GM18508 (cell line): ENCODE measurements at regions not wholly inside any gene's neighbourhood (a gene's known extent, or its start where the extent isn't known, plus 50 kb on each side); places are given as distances from the start of the nearest gene placed in this dataset.
A peak's percentile ranks its signal among the peaks of the same experiment; 100 is the strongest.
"Not testable (repeated sequence)": the region's sequence is repeated elsewhere in the genome, so short reads cannot be mapped to it uniquely, and the experiment has no call there.

Experiments
- ATAC-seq: cut with Tn5 transposase; IDR thresholded peaks from one replicate; pipeline ENCODE4 v1.9.1; 2021; ENCODE audit warnings: moderate number of reproducible peaks; ENCODE audit not compliant: insufficient read depth, unreplicated experiment

DNA sequence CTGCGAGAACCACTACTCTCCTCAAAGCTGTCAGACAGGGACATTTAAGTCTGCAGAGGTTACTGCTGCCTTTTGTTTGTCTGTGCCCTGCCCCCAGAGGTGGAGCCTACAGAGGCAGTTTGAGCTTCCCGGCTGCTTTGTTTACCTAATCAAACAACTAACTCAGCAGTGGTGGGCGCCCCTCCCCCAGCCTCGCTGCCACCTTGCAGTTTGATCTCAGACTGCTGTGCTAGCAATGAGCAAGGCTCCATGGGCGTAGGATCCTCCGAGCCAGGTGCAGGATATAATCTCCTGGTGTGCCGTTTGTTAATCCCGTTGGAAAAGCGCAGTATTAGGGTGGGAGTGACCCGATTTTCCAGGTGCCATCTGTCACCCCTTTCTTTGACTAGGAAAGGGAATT lies 147.7 kb upstream of the MRPS22 start:
- ATAC-seq, result not testable (repeated sequence)

DNA sequence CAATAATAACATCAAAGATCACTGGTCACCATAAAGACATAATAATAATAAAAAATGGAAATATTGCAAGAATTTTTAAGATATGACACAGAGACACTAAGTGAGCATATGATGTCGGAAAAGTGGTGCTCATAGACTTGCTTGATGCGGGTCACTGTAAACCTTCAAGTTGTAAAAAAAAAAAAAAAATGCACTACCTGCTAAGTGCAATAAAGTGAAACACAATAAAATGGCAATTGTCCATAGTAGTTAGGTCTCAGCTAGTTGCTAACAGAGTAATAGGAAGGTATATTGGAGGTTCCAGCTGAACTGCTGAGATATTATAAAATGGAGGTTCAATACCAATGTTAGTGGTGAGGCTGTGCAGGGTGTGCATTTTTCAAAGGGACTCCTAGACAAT lies 146.6 kb upstream of the MRPS22 start:
- ATAC-seq, result no peak

DNA sequence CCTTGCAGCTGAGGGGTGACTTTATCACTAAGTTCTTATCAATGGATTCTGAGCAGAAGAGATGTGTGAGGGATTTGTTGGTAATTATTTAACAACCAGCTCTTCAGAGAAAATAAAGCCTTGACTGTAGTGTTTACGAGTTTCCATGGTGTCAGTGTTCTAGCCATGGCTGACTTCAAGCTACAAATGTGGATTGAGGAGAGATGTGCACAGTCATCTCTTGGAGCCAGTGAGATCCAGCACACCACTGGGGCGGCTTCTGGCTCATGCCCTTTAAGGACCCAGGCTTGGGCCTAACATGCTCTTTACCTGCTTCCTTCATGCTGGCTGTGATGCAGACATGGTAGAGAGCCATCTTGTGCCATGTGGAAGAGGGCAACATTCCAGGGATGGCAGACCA lies 145.6 kb upstream of the MRPS22 start:
- no peak for ATAC-seq

DNA sequence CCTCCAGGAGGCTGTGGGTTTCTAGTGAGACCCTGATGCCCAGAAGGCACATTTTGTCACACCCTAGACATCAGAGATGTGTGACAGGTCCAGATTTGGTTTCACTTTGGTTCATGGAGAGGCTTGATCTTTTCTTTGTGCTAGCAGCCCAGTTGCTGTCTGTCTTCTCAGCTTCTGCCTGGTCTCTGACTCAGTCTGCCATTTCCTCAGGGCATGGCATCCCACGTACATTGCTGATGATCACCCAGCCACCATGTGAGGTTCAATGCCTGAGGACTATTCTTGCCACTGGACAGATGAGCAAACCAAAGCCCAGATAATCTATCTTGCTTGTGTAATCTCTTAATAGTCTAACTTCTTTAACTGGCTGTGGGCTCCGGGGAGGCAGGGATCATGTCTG lies 144.9 kb upstream of the MRPS22 start:
- ATAC-seq, result no peak

DNA sequence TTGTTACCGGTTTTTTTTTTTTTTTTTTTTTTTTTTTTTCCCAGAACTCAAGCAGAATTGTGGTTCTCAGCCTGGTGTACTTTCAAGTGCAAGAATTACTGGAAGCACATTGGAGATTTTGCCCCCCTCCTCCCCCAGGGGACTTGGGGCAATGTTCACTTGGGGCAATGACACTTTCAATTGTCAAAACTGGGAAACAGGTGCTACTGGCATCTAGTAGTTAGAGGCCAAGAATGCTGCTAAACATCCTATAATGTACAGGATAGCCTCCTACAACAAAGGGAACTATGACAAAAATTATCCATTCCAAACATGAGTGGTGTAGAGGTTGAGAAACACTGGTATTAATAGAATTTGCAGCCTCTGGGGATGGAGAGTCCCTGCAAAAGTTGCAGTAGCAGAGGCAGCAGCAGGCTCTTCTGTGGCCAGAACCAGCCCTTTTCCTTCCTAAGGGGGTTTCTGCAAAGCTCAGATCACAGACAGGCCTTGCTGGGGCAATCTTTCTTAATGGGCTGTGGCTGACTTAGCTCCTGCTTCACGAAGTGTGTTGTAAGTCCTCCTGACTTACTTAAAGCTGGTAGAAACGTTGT lies 144.3 kb upstream of the MRPS22 start:
- no peak for ATAC-seq

DNA sequence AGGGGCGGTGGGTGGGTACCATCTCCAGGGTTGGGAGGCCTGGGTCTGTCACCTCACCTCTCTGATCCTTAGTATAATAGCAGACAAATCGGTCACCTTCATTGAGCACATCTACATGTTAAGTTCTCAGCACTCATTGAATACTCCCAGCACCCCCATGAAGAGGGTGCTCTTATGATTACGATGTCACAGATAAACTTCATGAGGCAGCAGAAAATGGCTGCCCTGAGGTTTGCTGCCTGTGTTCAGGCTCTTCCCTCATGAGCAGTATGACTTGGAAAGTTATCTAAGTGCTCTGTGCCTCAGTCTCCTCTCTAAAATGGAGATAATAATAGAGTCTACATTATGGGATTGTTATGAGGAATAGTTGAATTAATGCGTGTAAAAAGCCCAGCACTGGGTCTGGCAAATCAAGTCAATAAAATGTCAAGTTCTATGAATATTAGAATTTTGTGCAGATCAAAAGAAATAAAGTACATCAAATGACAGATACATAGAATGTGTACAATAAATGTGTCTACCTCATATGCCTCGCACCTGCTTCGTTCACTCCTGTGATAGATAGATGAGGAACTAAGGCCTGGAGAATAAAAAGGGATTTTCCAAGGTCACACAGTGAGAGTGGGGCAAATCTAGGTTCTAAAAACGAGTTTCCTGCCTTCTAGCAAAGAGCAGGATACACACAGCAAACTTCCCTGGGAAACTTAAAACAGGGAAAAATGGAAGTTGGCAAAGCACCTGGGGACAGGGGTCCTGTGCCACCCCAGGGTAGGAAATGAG lies 142.2 kb upstream of the MRPS22 start:
- peak; percentile 26 for ATAC-seq

DNA sequence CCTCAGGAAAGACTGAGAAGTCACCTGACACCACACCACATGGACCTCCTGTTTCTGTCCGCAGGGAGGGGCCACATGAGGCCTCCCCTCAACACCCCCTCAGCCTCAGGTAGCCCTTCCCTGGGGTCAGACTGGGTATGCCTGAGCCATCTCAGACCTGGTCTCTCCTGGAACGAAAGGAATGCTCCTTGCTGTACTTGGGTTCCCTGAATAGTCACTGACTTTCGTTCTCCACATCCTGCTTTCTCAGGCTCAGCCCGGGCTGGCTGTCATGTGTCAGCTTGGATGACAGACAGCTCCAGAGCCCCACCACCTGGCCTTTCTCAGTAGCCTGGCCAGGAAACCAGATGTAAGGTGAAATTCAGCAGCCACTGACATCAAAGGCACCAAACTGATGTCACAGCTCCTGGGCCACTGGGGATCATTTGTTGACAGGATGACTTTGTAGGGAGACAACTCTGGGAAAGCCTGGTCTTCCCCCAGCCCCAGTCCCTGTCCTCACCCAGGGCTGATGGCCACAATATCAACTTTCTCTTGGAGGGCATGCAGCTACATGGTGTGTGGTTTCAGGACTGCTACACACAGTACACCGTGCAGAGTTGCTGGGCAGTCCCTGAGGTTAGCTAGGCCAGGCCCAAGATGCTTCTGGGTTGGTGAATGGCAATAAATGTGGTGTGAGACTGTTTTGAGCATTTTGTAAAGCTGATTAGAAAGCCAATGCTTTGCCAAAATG lies 141.4 kb upstream of the MRPS22 start:
- peak; percentile 52 for ATAC-seq

DNA sequence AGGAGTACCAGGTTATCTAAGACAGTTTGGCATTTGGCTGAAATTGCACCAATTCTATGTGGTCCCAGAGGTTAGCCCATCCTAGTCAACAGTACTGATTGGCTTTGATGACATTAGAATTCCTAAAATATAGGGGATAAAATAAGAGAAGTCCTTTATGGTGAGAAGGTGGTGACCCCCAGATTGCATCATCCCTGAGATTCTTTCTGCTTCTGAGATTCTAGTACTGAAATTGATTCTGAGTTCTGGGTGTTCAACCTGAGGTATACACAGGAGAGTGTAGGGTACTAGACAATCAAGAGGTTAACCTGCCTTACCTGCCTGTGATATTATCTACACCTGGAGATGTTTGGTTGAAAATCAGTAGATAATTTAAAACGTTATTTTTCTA lies 140.9 kb upstream of the MRPS22 start:
- no peak for ATAC-seq

DNA sequence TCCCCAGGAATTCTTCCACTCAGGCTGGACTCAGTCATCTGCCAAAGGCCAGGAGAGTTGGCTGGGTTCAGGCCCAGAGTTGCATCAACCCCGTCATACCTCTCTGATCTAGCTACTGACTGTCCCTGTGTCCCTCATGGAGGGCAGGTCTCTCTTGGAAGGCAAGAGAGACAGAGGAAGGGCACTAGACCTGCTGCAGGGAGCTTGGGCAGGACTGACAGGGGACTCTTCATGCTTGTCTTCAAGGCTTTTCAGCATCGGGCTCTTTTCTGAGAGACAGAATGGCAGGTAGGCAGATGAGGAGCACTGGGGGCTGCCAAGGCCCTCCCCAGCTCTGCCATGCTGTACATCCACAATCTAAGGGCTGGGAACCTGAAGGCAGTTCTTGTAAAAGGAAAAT lies 140.1 kb upstream of the MRPS22 start:
- ATAC-seq, result no peak

DNA sequence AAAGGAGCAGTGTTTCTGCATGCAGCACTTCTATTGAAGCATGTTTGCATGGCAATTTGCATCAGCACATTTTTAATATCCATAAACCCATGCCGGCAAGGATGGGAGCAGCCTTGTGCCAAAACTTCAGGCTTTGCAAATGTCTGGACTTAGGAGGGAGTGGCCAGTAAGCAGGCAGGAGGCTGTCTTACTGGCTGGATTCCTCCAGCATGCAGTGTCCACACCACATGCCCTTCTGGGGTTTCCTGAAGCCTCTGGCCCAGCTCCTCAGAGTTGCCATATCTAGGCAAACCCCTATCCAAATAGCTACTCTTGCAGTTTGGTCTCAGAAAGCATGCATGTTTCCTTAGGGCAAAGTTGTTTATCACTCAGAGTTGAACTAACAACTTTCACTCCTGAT lies 139.1 kb upstream of the MRPS22 start:
- no peak for ATAC-seq

DNA sequence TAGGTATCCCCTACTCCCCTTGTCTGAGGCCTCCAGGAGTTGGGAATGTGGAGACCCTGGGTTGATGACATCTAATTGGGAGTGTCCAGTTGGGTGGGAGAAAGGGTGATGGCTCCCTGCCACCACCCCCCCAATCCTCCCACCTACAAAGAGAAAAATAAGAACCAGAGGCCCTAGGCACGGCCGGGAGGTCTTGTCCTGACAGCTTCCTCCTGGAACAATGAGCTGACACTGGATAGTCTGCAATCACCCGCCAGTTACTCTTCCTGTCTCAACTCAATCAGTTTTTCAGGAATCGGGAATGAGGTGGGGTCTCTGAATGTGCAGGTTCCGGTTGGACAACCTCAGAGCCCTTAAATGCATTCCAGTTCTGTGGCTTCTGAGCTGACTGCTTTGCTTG lies 129.9 kb upstream of the MRPS22 start:
- no peak for ATAC-seq

DNA sequence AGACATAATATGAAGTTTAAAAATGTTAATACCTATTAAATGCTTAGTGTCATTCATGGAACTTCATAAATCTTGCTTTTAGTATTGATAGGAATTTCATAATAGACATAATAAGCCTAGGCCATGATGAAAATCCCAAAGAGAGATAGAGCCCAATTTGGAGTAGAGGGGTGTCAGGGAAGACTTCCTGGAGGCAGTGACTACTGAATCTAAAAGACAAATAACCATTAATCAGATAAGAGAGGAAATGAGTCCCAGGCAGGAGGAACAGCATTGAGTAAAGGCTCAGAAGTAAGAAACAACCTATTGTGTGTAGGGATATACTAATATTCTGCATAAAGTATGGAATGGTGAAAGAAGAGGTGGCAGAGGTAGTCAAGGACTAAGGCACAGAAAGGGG lies 126.9 kb upstream of the MRPS22 start:
- ATAC-seq, result no peak

DNA sequence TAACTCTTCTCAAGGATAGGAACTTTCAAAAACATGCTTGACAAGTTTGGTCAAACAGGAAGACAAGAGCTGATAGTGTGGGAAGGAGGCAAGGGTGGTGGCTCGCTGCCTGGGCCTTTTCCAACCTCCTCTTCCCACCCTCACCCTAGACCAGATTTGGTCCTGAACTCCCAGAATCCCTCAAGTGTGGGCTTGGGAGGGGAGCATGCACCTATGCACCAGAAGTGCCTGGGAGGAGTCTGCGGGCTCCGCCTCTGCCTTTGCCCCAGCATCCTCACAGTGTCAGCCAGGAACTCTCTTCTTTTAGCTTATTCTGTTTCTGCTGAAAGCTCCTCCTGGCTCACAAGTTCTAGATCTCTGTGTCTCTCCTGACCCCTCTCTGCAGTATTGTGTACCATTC lies 126.2 kb upstream of the MRPS22 start:
- no peak for ATAC-seq

DNA sequence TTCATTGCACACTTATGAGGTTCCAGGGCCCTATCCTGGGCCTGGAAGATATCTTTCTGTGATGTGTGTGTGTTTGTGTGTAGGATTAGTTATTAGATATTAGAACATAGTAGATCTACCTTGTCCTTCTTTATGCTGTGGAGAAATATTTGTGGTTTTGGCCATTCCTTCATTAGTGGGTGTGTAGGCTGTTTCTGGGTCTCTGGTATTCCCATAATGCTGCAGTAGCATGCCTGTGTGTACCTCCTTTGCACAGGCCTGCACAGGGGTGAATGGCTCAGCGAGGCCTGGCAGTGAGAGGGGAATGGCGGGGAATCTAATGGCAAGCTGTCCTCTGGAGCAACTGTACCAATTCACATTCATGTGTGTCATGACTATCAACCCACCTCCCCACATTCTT lies 125.8 kb upstream of the MRPS22 start:
- ATAC-seq, result no peak

DNA sequence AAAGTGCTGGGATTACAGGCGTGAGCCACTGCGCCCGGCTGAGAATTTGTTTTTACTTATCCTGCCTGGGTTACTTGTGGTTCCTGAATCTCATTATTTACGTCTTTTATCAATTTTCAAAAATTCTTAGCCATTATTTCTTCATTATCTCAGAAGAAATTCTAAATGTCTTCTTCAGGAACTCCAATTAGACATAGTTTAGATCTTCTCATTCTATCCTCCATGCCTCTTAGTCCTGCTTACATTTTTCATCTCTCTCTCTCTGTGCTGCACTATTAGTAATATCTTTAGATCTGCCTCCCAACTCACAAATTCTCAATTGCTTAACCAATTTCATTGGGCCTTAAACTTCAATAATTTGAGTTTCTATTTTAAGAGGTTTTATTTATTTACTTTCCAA lies 124.4 kb upstream of the MRPS22 start:
- ATAC-seq, result no peak

DNA sequence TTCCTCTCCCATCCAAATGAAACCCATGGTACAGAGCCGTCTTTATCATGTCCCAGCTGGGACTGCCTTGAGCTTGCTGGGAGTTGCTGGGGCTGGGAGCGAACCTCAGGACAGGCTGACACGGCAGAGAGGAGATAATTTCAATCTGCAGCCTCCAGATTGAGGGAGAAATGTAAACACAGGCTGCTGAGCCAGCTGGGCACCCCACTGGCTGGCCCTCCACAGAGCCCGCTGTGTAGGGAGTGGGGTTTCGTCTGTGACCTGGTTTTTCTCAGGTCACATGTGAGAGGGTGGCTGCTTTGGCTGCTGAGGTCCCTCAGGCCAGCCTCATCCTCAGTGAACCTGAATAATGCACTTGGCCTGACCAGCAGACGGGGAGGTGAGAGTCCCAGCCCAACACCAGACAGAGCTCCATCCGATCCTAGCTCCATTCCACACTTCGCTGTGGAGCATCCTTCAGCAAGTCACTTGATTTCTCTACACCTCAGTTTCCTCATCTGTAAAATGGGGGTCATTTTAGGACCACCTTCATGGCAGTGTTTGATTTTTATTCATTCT lies 121.6 kb upstream of the MRPS22 start:
- ATAC-seq, result no peak

DNA sequence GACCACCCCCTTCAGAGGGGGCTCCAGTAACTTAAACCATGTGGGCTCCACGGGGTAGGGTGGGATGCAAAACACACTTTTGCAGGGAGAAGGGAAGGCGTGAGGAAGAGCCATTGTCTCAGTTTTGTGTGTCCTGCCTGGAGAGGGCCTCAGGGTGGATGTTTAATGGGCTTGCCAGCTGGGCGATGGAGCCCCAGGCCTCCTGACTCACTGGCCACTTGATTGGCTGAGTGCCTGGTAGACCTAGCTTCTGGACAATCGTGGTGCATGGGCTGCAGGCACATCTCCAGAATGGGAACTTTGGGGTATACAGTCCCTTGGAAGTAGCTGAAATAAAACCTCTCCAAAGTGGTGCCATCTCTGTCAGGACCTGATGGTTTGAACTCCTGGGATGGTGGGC lies 118.3 kb upstream of the MRPS22 start:
- ATAC-seq, result no peak

DNA sequence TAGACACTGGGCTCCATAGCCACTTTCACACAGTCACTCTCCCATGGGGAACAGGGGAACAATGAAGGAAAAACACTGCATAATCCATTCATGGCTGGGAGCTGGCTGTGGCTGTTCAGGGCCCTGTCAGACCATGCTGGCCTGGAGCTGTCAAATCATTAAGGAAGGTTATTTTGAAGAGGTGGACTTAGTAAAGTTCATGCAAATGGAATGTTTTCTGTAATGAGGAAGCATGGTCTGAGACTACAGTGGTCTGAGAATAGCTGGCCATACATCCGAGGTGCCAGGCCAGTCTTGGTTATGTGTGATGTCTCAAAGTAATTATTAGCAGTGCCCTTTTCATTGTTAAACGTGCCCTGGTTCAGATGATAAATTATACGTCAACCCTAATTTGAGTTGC lies 117.1 kb upstream of the MRPS22 start:
- no peak for ATAC-seq

DNA sequence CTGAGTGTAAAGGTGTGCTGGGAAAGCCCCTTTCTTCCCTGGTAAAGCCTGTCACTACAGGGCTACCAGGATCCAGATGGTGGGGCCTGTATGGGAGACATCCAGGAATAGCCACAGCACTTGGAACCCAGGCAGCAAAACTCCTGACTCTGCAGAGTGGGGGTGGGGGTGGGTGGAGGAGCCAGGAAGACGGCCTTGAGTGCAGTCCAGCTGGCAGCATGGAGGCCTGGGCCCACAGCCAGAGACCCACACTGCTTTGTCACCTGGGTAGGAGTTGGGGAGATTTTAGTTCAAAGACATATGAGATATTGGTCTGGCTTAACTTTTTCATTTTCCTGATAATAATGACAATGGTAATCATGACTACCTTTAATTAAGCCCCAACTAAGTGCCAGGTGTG lies 116.7 kb upstream of the MRPS22 start:
- ATAC-seq, result no peak

DNA sequence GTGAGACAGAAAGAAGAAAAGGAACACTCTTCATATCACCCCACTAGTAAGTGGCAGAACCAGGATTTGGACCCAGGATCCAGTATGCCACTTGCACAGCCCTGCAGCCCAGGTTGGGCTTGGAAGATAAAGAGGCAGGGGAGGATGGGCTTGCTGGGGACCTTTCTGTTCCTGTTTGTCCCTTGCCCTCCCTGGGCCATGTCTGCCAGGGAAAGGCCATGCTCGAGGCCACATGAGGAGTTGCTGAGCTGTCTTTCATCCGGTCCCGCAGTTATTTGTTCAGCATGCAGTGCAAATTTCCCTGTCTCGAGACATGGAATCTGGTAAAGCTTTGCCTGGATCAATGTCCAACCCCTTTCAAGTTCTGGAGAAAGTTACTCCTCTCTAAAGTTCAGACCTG lies 116.0 kb upstream of the MRPS22 start:
- no peak for ATAC-seq

DNA sequence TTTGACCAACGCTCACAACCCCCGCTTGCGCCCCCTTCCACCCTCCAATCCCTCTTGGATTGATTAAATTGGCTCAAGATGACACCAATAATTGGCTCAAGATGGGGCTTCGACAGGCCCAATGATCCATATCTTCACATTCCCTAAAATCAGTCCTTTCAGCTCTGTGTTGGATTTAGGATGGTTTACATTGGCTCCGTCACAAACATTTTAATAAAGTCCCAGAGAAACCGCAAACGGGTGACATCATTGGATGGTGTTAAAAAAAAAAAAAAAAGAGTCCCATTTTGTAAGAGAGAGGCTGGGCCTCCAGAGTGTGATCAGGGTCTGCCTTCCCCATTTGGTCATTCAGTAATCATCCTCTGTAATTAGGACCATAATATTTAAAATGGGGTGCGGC lies 113.4 kb upstream of the MRPS22 start:
- no peak for ATAC-seq
